ENCODE measurements at regions not wholly inside any gene's neighbourhood (a gene's known extent, or its start where the extent isn't known, plus 50 kb on each side); places are given as distances from the start of the nearest gene placed in this dataset.

DNA sequence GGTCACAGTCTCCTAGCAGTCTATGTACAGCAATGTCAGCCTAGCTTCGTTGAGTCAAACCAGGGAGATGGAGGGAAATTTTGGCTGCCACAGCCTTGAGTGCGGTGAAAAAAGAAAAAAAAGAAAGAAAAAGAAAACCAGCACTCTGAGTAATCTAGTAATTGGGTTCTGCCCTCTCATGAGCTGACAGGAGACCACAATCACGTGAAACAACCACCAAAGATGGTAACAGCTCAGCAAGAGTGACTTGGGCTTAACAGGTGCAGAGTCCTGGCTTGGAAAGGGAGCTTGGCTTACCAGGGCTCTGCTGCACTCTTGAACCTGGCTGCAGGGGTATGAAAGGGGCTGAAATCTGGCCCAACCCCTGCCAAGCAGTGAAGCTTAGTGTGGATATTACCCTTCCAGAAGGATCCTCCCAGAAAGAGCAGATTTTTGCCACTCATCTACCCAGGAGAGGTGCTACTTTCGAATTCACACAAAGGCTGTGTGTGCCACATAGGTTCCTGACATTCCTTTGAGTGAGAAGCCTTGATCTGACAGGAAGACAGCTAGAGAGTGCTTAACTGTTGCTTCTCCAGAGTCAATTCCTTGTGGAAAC is 350.3 kb downstream of the PTTG2 start:
- peak; percentile 59 to 69 (median 60) for DNase-seq (ENCODE audit: low read depth in 2 of 3, low spot score in 1 of 3)

GRCh38 chr4:38311495-38312126 is 351.4 kb downstream of the PTTG2 start:
- no peak for DNase-seq (ENCODE audit: low read depth in 2 of 3, low spot score in 1 of 3)

- no peak for DNase-seq (ENCODE audit: low read depth in 2 of 3, low spot score in 1 of 3)
Observed at GRCh38 chr4:38313175-38313574, 350.8 kb upstream of the KLF3 start.

GRCh38 chr4:38313999-38314561 is 349.9 kb upstream of the KLF3 start:
- no peak for DNase-seq (ENCODE audit: low read depth in 2 of 3, low spot score in 1 of 3)

- no peak for DNase-seq (ENCODE audit: low read depth in 2 of 3, low spot score in 1 of 3)
Observed at GRCh38 chr4:38314663-38315062, 349.3 kb upstream of the KLF3 start.

DNA sequence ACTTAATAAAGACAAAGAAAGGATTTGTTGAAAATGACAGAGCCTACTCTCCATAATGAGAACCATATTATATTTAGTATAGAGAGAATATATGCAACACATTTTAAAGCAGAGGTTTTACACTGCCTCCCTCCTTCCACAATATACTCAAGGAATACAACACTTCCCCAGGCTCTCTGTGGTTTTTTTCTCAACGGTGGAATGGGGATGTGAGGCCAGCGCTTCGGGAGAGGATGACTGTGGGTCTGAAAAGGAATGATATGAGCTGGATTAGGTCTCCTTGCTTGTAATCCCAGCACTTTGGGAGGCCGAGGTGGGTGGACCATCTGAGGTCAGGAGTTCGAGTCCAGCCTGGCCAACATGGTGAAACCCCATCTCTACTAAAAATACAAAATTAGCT is 348.7 kb upstream of the KLF3 start:
- DNase-seq (ENCODE audit: low read depth in 2 of 3, low spot score in 1 of 3) = no peak

DNA sequence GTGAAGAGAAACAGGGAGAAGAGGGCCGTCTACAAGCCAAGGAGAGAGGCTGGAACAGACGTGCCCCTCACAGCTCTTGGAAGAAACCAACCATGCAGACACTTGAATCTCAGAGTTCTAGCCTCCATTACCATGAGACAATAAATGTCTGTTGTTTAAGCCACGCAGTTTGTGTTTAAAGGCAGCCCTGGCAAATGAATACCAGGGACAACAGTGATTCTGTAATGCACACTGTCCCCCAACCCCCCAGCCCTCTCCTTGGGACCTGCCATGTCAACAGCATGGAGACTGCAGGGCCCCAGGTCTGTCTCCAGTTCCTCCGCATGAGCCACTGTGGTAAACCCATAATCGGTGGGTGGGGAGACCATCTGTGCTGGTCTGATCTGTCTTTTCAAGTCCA is 348.0 kb upstream of the KLF3 start:
- DNase-seq (ENCODE audit: low read depth in 2 of 3, low spot score in 1 of 3) = no peak

DNA sequence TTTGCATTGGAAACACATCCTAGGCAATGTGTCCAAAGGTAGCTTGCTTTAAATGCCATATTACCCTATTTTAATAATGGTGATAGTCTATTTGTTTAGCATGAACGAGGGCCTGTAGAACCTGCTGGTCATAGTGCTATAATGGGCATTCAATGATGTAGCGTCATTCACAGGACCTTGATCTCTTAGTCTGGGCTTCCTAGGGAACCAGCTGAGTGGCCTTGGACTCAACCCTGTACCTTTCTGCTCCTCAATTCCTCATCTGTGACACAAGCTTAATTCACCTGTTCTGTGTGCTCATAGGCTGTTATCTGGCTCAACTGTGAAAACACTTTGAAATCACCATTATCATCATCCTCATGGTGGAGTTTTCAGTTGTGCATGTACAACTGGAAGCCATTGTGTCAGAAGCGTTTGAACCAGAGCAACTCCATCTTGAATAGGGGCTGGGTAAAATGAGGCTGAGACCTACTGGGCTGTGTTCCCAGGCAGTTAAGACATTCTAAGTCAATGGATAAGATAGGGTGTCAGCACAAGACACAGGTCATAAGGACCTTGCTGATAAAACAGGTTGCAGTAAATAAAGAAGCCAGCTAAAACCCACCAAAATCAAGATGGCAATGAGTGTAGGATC is 346.8 kb upstream of the KLF3 start:
- DNase-seq (ENCODE audit: low read depth in 2 of 3, low spot score in 1 of 3) = no peak

DNA sequence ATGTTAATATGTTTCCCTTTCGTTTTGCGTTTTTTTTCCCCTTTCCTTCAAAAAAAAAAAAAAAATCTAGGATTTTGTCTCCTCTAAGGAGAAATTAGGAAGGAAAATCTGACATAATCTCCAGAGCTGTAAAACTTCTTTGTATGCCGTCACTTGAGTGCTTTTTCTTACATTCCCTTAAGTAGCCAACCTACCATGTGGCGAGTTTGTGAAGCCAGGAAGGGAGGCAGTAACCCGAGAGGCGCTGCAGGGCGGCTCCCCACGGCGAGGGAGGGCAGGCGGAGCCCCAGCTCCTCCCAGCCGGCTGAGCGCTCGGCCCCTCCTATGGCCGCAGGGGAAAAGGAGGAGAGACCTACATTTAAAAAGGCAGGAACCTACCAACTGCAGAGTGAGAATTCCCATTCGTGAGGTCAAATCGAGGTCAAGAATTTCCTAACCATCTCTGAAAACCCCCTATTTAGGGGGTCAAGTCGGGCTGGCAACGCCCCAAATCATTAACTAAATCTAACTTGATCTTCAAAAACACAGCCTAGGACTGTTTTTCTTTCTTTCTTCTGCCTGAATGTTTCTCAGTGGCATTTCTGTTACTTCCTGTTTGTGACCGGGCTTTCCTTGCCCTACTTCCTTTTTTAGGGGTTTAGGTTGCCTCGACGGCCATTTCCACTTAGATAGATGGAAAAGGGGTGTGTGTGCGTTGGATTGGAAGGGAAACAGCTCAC is 345.1 kb upstream of the KLF3 start:
- DNase-seq (ENCODE audit: low read depth in 2 of 3, low spot score in 1 of 3) = peak; percentile 59 to 72 (median 63)

- peak; percentile 88 to 100 (median 90) for DNase-seq (ENCODE audit: low read depth in 2 of 3, low spot score in 1 of 3)
Observed at GRCh38 chr4:38319456-38320342, 344.3 kb upstream of the KLF3 start.

DNA sequence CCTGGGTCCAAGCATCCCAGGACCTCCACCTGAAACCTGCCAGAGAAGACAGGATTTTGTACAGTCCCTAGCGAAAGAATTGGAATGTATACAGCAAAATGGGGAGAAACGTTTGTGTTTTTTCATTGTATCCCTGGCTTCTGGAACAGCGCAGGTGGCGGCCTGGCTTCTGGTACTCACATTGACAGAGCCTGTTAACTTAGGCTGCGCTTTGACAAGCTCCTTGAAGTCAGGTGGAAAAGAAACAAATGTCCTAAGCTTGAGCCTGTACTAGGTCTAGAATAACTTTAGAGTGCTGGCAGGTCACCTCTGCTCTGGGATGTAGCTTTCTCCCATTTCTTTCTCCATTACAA is 343.7 kb upstream of the KLF3 start:
- no peak for DNase-seq (ENCODE audit: low read depth in 2 of 3, low spot score in 1 of 3)

DNA sequence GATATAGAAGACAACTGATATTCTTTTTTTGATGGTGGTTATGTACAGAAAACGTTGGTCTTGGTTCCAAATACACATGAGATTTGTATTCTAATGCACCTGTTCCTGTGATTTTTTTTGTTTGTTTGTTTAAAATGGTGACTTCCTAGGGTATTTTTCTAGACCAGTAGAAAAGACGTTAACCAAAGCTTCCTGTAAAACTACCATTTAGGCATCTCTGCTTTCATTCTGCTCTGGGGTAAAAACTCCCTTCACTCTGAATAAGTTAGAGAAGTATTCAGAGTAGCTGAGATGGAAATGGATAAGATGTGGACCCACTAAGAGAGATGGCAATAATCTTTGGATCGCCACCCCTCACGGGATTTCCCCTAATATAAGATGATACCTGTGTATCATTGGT is 343.2 kb upstream of the KLF3 start:
- DNase-seq (ENCODE audit: low read depth in 2 of 3, low spot score in 1 of 3) = no peak

DNA sequence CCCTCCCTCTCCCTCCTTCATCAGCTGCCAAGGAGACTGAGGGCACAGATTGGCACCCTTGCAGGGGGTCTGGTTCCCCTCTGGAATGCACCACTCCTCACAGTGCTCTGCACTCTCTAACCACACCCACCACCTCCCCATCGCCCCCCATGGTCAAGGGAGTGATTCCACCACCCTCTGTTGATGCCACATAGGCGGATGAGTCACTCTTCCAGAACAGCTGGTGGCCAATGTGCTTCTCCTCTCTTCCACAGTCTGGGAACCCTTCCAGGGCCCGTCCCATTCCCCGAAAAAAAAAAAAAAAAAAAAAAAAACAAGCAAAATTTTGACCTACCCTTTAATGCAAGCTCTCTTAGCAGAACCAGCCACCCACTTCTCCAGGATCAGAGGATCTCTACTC is 341.3 kb upstream of the KLF3 start:
- no peak for DNase-seq (ENCODE audit: low read depth in 2 of 3, low spot score in 1 of 3)

- DNase-seq (ENCODE audit: low read depth in 2 of 3, low spot score in 1 of 3) = no peak
Observed at GRCh38 chr4:38323141-38323641, 340.8 kb upstream of the KLF3 start.

GRCh38 chr4:38324861-38325628 is 339.0 kb upstream of the KLF3 start:
- no peak for DNase-seq (ENCODE audit: low read depth in 2 of 3, low spot score in 1 of 3)

GRCh38 chr4:38325629-38325913 is 338.4 kb upstream of the KLF3 start:
- no peak for DNase-seq (ENCODE audit: low read depth in 2 of 3, low spot score in 1 of 3)

GRCh38 chr4:38326499-38326898 is 337.5 kb upstream of the KLF3 start:
- no peak for DNase-seq (ENCODE audit: low read depth in 2 of 3, low spot score in 1 of 3)

- DNase-seq (ENCODE audit: low read depth in 2 of 3, low spot score in 1 of 3) = no peak
Observed at GRCh38 chr4:38327174-38327573, 336.8 kb upstream of the KLF3 start.

DNA sequence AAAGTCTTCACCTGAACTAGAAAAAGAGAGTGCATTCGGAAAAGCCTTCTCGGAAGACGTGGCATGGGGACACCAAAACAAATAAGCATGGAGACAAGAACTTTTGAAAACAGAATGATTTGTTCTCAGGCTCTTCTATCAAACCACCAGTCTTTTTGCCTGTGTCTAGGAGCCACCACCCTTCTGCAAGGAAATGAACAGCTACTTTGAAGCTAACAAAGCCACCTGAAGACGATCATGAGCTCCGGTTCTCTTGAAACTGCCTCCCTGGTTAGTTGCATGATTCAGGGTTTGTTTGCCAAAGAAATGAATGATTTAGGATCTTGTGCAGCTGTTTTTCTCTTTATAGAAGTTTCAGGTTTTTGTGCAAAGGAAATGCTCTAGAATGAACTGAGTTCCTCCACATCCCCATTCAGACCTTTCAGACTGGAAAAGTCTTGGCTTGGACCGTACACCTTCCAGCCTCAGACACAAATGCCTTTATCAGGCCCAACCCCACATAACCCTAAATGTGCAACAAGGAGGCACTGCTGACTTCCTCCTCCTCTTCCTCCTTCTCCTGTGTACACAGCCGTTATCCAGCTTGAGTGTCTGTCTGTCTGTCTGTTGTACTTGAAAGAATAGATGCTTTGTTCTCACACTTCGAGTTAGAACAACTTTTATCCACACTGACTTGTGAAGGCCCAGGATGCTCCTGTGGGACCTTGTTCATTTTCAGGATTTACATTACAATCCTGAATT is 334.8 kb upstream of the KLF3 start:
- no peak for DNase-seq (ENCODE audit: low read depth in 2 of 3, low spot score in 1 of 3)

GRCh38 chr4:38330321-38330720 is 333.7 kb upstream of the KLF3 start:
- DNase-seq (ENCODE audit: low read depth in 2 of 3, low spot score in 1 of 3) = no peak

All from stimulated activated CD4-positive, alpha-beta T cell treated with anti-CD3 and anti-CD28 coated beads, Interleukin-12 subunit alpha, Interleukin-12 subunit beta, amount 100 ng/mL, for 48 hours (primary cell).